ENCODE measurements at regions not wholly inside any gene's neighbourhood (a gene's known extent, or its start where the extent isn't known, plus 50 kb on each side); places are given as distances from the start of the nearest gene placed in this dataset.

GRCh38 chr11:128226106-128226716, 361.1 kb downstream of the ETS1 start:
- no peak for DNase-seq (ENCODE audit: low read depth)

DNA sequence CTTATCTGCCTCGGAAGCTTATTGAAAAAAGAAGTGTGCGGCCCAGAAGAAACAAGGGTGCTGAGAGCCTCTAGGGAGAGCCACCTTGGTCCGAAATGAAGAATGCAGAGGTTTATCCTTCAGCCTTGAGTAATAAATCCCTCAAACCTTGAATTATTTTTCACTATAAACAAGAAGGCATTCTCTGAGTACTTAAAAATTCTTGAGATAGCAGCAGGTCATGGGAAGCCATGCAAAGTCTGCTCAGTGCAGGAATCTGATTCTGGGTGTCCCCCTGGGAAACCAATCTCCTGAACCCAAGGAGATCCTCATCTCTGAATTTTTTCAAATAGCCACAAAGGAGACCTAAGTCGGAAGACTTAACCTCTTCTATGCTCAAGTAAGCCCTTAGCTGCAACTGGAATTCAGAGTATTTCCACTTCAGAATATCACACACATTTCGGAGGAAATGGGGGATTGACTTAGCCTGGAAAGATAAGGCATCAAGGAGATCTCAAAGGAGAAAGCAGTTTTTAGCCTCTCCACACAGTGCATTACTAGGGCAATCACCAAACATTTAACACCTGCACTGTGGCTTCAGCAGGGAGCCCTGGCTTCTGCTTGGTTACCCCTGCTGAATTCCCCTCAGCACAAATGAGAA, 365.0 kb downstream of the ETS1 start:
- DNase-seq (ENCODE audit: low read depth): no peak

GRCh38 chr11:128219731-128220120, 367.6 kb downstream of the ETS1 start:
- no peak for DNase-seq (ENCODE audit: low read depth)

DNA sequence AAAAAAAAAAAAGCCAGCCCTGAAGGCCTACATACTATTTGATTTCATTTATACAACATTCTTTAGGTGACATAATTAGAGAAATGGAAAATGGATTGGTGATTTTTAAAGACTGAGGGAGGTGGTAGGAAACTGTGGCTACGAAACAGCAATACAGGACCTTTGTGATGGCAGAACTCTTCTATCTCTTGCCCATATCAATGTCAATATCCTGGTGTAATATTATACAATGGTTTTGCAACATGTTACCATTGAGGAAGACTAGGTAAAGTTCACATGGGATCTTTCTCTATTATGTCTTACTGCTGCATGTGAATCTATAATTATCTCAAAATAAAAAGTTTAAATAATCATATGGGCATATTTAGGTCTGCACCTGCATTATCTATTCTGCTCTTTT, 371.2 kb downstream of the ETS1 start:
- DNase-seq (ENCODE audit: low read depth): no peak

DNA sequence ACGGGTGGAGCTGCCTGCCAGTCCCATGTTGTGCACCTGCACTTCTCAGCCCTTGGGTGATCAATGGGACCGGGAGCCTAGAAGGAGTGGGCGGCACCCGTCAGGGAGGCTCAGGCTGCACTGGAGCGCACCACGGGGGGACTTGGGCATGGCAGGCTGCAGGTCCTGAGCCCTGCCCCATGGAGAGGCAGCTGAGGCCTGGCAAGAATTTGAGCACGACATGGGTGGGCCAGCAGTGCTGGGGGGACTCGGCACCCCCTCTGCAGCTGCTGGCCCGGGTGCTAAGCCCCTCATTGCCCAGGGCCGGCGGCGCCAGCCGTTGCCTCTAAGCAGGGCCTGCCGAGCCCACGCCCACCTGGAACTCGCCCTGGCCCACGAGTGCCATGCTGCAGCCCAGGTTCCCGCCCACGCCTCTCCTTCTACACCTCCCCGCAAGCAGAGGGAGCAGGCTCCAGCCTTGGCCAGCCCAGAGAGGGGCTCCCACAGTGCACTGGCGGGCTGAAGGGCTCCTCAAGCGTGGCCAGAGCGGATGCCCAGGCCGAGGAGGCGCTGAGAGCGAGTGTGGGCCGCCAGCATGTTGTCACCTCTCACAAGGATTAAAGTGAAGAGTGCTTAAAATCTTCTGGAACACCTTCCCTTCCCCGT, 372.0 kb downstream of the ETS1 start:
- no peak for DNase-seq (ENCODE audit: low read depth)

GRCh38 chr11:128214263-128214662, 373.1 kb downstream of the ETS1 start:
- no peak for DNase-seq (ENCODE audit: low read depth)

- no peak for DNase-seq (ENCODE audit: low read depth)
Observed at GRCh38 chr11:128213461-128213860, 373.9 kb downstream of the ETS1 start.

DNA sequence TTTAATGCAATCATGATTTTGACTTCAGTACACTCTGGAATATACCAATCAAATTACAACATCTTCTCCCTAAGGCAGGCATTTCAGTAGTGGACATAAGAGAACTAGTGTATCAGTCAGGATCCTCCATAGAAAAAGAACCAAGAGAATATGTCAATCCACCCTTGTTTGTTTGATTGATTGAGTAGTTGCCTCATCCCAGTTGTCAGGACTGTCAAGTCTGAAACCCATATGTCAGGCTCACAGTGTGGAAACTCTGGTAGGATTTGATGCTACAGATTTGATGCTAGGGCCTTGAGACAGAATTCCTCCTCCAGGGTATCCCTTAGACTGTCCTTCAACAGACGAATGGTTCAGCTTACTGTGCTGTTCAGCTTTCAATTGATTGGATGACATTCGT, 375.0 kb downstream of the ETS1 start:
- no peak for DNase-seq (ENCODE audit: low read depth)

DNA sequence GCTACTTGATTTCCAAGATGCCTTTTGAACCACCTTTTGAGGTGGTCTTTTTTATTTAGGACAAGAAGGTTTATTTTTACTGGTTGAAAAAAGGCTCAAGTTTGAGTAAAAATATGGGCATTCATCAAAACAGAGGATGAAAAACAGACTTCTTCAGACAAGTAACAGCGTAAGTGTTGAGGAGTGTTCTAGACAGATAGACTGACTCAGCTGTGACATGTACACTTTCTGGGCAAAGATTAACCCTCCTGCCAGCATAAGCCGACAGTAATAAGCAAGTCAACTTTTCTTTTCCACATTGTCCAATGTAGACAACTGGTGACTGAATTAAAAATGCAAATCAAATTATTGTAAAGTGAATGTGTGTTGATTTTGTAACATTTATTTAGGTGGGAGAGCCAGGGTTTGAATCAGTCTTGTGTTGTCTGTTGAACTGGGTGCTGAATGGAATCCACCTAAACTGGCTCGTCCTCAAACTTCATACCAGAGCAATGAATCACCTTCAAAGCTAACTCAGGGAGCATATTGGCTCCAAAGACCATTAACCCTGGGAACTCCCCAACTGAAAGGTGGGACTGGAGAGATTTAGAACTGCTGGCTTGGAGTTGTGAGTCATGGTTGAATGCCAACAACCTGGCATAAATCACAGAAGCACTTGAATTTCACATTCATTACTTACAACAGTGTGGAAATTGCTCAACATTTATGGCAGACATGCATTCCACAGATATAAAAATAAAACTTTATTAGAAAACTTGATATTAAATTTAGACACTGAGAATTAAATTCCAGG, 377.0 kb downstream of the ETS1 start:
- DNase-seq (ENCODE audit: low read depth): peak; percentile 97

GRCh38 chr11:128209138-128209435, 378.3 kb downstream of the ETS1 start:
- DNase-seq (ENCODE audit: low read depth): no peak

DNA sequence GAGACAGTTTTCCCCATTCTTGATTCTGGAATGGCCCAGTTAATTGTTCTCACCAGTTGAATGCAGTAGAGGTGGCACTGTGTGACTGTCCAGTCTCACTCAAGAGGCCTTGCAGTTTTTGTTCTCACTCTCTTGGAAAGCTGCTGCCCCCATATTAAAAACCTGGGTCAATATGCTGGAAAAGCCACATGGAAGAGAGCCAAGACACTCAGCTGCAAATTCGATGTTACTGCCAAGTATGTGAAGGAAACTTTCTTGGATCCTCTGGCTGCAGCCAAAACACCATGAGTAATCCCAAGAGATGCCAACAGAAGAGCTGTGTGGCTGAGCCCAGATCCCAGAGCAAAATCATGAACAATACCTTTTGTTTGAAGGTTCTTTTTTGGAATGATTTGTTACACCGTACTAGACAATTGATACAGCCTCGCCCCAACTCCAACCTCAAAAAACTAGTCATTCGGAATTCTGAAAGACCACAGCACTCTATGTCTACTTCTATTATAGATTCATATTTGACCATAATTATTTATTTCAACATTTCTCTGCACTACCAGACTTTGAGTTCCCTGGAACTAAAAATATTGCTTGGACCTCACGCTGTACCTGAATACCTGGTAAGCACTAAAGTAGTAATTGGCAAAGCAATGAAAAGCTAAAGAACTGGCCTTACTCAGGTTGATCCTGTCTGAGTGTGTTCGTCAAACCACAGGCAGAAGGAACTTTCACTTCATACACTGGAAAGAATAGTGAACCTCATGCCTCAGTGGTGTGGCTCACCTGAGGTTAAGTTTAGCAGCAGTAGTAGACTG, 378.8 kb downstream of the ETS1 start:
- DNase-seq (ENCODE audit: low read depth): peak; percentile 93

- peak; percentile 87 for DNase-seq (ENCODE audit: low read depth)
Observed at GRCh38 chr11:128207861-128208321, 379.5 kb downstream of the ETS1 start.

GRCh38 chr11:128206461-128206860, 380.9 kb downstream of the ETS1 start:
- no peak for DNase-seq (ENCODE audit: low read depth)

DNA sequence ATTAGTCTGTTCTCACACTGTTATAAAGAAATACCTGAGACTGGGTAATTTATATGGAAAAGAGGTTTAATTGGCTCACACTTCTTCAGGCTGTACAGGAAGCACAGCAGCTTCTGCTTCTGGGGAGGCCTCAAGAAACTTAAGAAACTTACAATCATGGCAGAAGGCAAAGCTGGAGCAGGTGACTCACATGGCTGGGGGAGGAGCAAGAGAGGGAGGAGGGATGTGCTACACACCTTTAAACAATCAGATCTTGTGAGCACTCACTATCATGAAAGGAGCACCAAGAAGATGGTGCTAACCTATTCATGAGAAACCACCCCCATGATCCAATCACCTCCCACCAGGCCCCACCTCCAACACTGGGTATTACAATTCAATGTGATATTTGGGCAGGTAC, 381.6 kb downstream of the ETS1 start:
- DNase-seq (ENCODE audit: low read depth): no peak

- DNase-seq (ENCODE audit: low read depth): no peak
Observed at GRCh38 chr11:128204898-128205297, 382.5 kb downstream of the ETS1 start.

DNA sequence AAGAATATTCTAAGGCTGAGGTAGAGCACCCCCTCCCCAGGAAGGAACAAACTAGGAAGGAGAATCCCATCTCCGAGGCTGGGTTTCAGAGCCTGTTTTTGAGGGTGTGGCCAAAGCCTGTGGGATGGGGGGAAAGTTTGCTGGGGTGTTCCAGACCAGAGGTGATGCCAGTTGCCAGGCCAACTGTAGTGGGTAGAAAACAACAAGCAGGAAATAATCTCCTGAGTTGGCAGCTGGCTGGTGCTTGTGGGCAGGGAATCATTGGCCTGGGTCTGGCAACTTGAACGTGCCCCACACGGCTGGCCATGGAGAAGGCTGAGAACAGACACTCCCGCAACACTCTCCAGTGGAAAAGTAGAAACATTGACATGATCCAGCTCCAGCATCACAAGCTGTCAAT, 385.6 kb downstream of the ETS1 start:
- peak; percentile 19 for DNase-seq (ENCODE audit: low read depth)

GRCh38 chr11:128201009-128201408, 386.3 kb downstream of the ETS1 start:
- no peak for DNase-seq (ENCODE audit: low read depth)

- no peak for DNase-seq (ENCODE audit: low read depth)
Observed at GRCh38 chr11:128200467-128200866, 386.9 kb downstream of the ETS1 start.

DNA sequence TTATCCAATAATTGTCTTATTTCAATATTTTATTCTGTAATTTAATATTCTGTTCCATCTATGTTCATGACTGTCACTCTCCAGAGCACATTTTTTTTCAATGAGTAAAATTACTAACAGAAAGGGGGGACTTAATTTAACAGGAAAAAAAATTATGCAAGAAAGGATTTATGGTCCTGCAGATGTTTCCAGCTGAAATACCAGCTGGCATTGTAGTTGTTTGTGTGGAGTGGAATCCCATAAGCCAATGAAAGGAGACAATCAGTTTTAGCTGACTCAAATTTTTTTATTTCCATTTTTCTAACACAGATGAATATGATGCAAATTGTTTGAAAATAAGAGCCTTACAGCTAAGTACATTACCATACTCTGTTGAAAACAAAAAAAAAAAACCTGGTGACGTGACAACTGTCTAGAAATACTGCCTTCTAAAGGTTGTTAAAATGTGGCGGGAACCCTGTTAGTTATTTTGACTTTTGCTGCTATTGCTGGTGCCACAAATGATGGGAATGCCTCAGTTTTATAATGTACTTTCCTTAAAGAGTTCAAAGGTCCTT, 389.1 kb downstream of the ETS1 start:
- DNase-seq (ENCODE audit: low read depth): no peak

DNA sequence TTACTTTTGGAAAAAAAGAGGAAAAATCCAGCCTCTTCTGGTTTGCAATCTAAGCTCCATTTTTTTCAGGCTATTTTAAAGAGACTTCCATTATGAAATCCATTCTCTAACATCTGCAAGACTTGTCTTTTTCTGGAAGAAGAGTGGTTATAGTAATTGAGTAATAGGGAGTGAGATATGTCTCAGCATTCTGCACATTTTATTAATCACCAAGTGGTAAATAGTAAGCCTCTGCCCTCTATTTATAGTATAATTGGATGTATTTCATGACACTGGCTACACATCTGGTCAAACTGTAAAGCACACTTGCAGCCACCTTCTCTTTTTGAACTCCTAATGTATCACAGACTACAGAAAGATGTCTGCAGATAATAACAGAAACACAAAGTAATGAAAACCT, 391.1 kb downstream of the ETS1 start:
- no peak for DNase-seq (ENCODE audit: low read depth)

DNA sequence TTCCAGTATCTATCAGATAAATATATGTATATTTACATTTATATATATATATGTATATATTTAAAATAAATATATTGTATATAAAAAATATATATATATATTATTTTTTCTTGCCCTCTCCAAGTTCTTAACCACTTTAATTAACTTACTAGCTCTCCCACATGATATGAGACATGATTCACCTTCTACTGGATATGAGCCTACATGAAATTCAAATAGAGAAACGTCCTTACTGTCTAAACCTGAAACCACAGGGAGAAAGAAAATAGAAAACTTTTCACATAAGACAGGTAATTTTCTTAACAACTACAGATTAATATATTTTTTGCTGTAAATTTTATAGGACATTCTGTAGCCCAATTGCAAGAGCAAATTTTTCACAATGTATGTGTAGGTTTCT, 391.6 kb downstream of the ETS1 start:
- DNase-seq (ENCODE audit: low read depth): no peak

All from Daoy (cell line).